Endothelial cell of umbilical vein (primary cell): ENCODE measurements at regions not wholly inside any gene's neighbourhood (a gene's known extent, or its start where the extent isn't known, plus 50 kb on each side); places are given as distances from the start of the nearest gene placed in this dataset.

Source experiments
- BruUV-seq: library from RNA; stranded (reverse); fragments of 400-500 nt; replicated peaks from 2 replicates; lab custom pipeline; 2021; lab: Mats Ljungman, UMichigan
- CTCF ChIA-PET: fragments of 300-600, 350-600 bp; sonication (Branson Sonifier 250); formaldehyde crosslinking; loops from one replicate; lab custom pipeline; 2021; ENCODE audit warnings: antibody characterized with exemption, inconsistent platforms; lab: Charles Lee
- POLR2A ChIA-PET: fragments of 300-600, 350-600 bp; sonication (Branson Sonifier 250); formaldehyde crosslinking; loops from one replicate; lab custom pipeline; 2021; ENCODE audit warnings: antibody characterized with exemption, inconsistent platforms; lab: Charles Lee
- DNase-seq: peaks from one replicate; pipeline ENCODE4 v3.0.0-alpha.2; 2011; ENCODE audit warnings: low read depth, low spot score
- FAIRE-seq: peaks from 2 replicates; lab custom pipeline; 2011; peaks lifted over from hg19 to GRCh38; lab: Jason Lieb, UNC
- H2AFZ ChIP-seq: 2 replicates; pipeline ENCODE4 v1.6.0; 2012; ENCODE audit warnings: low read depth, low read length, control low read depth, inconsistent platforms
- H3K27ac ChIP-seq: 2 replicates; pipeline ENCODE4 v1.5.1; 2011; ENCODE audit warnings: low read depth, mild to moderate bottlenecking, control low read depth, low read length, moderate library complexity; ENCODE audit not compliant: insufficient read depth
- H3K27me3 ChIP-seq, 2 experiments: 2 replicates each; pipeline versions ENCODE4 v1.6.0 to v1.6.1; 2011; ENCODE audit warnings: low read length in 2 of 2, mixed read lengths in 1 of 2; ENCODE audit not compliant: control insufficient read depth in 2 of 2, insufficient read depth in 2 of 2
- H3K36me3 ChIP-seq, 2 experiments: 2 replicates in 1 of 2; 3 replicates in 1 of 2; pipeline ENCODE4 v1.5.1; 2011; ENCODE audit warnings: low read length in 2 of 2, mild to moderate bottlenecking in 1 of 2, moderate library complexity in 1 of 2; ENCODE audit not compliant: control insufficient read depth in 2 of 2, insufficient read depth in 2 of 2; ENCODE audit errors: extremely low read depth in 1 of 2
- H3K4me1 ChIP-seq: 3 replicates; pipeline ENCODE4 v1.5.1; 2011; ENCODE audit warnings: mild to moderate bottlenecking, low read length; ENCODE audit not compliant: control insufficient read depth, insufficient read depth; ENCODE audit errors: extremely low read depth
- H3K4me2 ChIP-seq: 2 replicates; pipeline ENCODE4 v1.6.1; 2011; ENCODE audit warnings: low read length, control low read depth, mixed read lengths; ENCODE audit not compliant: insufficient read depth
- H3K4me3 ChIP-seq, 3 experiments: fragments of 200-600 bp in 1 of 3; sonication (generic), shearing (Covaris generic) in 1 of 3; replicated peaks in 1 of 3; 2 replicates each; pipeline ENCODE4 v1.5.1; 2011 to 2016; ENCODE audit warnings: control low read depth in 3 of 3, low read length in 3 of 3, mild to moderate bottlenecking in 2 of 3, inconsistent platforms in 1 of 3, low read depth in 1 of 3, moderate library complexity in 1 of 3; ENCODE audit not compliant: insufficient read depth in 1 of 3
- H3K79me2 ChIP-seq: 2 replicates; pipeline ENCODE4 v1.6.0; 2012; ENCODE audit warnings: low read length, inconsistent platforms; ENCODE audit not compliant: control insufficient read depth, insufficient read depth
- H3K9ac ChIP-seq: replicated peaks from 2 replicates; pipeline ENCODE3; 2011; ENCODE audit warnings: low read length, control low read depth; ENCODE audit not compliant: insufficient read depth; ENCODE audit errors: extremely low read depth
- H3K9me1 ChIP-seq: replicated peaks from 3 replicates; pipeline ENCODE4 v1.6.0; 2011; ENCODE audit warnings: mild to moderate bottlenecking, low read length; ENCODE audit not compliant: control insufficient read depth, insufficient read depth; ENCODE audit errors: extremely low read depth
- H3K9me3 ChIP-seq: replicated peaks from 2 replicates; pipeline ENCODE4 v1.5.1; 2012; ENCODE audit warnings: low read length, inconsistent platforms; ENCODE audit not compliant: control insufficient read depth, insufficient read depth
- H4K20me1 ChIP-seq: replicated peaks from 2 replicates; pipeline ENCODE3; 2011; ENCODE audit warnings: mild to moderate bottlenecking, low read length; ENCODE audit not compliant: control insufficient read depth, insufficient read depth; ENCODE audit errors: extremely low read depth
- CTCF ChIP-seq, 2 donors: IDR thresholded peaks; 1 replicate in 1 of 2; 2 replicates in 1 of 2; pipeline ENCODE4 v1.5.1; 2011; ENCODE audit warnings: low read length in 2 of 2, mild to moderate bottlenecking in 2 of 2, moderate library complexity in 2 of 2, control low read depth in 1 of 2, inconsistent platforms in 1 of 2, low read depth in 1 of 2; ENCODE audit not compliant: insufficient read depth in 1 of 2; ENCODE audit errors: extremely low read depth in 1 of 2
- EZH2 ChIP-seq: IDR thresholded peaks from 2 replicates; pipeline ENCODE4 v1.6.1; 2012; ENCODE audit warnings: borderline replicate concordance, low read depth, mild to moderate bottlenecking, moderate library complexity, low read length, inconsistent platforms; ENCODE audit not compliant: severe bottlenecking
- FOS ChIP-seq: IDR thresholded peaks from 2 replicates; pipeline ENCODE4 v1.6.1; 2011; ENCODE audit warnings: mild to moderate bottlenecking, low read length, moderate library complexity, borderline replicate concordance; ENCODE audit not compliant: insufficient read depth
- GATA2 ChIP-seq: IDR thresholded peaks from 2 replicates; pipeline ENCODE4 v1.7.0; 2011; ENCODE audit warnings: low read depth, mild to moderate bottlenecking, moderate library complexity, mixed read lengths, low read length; ENCODE audit not compliant: insufficient read length, insufficient read depth
- JUN ChIP-seq: IDR thresholded peaks from 2 replicates; pipeline ENCODE4 v1.6.1; 2011; ENCODE audit warnings: borderline replicate concordance, low read depth; ENCODE audit not compliant: insufficient read length, insufficient read depth
- MAX ChIP-seq: IDR thresholded peaks from 2 replicates; pipeline ENCODE4 v1.6.1; 2011; ENCODE audit not compliant: insufficient read depth, insufficient read length
- MYC ChIP-seq: IDR thresholded peaks from one replicate; pipeline ENCODE4 v1.6.1; 2011; ENCODE audit warnings: mild to moderate bottlenecking, low read depth, low read length
- POLR2A ChIP-seq: IDR thresholded peaks from 2 replicates; pipeline ENCODE4 v1.6.1; 2012; ENCODE audit warnings: low read depth, mild to moderate bottlenecking, control low read depth, low read length
- POLR2AphosphoS5 ChIP-seq: IDR thresholded peaks from 2 replicates; pipeline ENCODE4 v1.6.1; 2012; ENCODE audit warnings: low read depth, mild to moderate bottlenecking, control low read depth, low read length, moderate library complexity; ENCODE audit not compliant: insufficient read depth
- dilution Hi-C: fragments of 300-500 bp; cut with MboI; formaldehyde crosslinking; loops from one replicate; pipeline ENCODE4 v1.15.0; 2019; ENCODE audit warnings: low sequenced_read_pairs; ENCODE audit not compliant: extremely low pct_ligation_motif_present
- intact Hi-C: fragments of 100-400 bp; cut with micrococcal nuclease; formaldehyde crosslinking; loops from one replicate; pipeline ENCODE4 v1.10.0; 2022

GRCh38 chr5:143488381-143488780 is 84.9 kb upstream of the NR3C1 start:
- DNase-seq (no peak), FAIRE-seq (no peak)
- no peak overlapping the region for H2AFZ ChIP-seq
- intact Hi-C loops (no loop called here), dilution Hi-C loops (no loop called here)
- CTCF ChIA-PET, result no interaction called here
- TF ChIP-seq CTCF (IDR thresholded peaks at IDR 0.05; ENCODE audit: extremely low read depth in 1 of 2, insufficient read depth in 1 of 2, low read depth in 1 of 2, low read length in 2 of 2), result no peak
- no peak for TF ChIP-seq MYC
- no peak for TF ChIP-seq POLR2AphosphoS5
- no peak for TF ChIP-seq MAX
- no peak for TF ChIP-seq FOS
- TF ChIP-seq JUN, result no peak
- TF ChIP-seq EZH2, result no peak
- TF ChIP-seq GATA2, result no peak
- no peak for TF ChIP-seq POLR2A
- H3K9me1 ChIP-seq, result no peaks in the 10 kb centered on the region
- no TSS peak for BruUV-seq
- POLR2A ChIA-PET, result no interaction called here
- no peaks in the 10 kb centered on the region for H3K27me3 ChIP-seq
- H3K9ac ChIP-seq, result no peak overlapping the region
- H4K20me1 ChIP-seq, result no peaks in the 10 kb centered on the region
- no peak overlapping the region for H3K4me3 ChIP-seq
- H3K27ac ChIP-seq, result no peak overlapping the region
- no peaks in the 10 kb centered on the region for H3K9me3 ChIP-seq
- H3K4me2 ChIP-seq, result no peak overlapping the region
- no peaks in the 10 kb centered on the region for H3K36me3 ChIP-seq
- H3K4me1 ChIP-seq, result no peaks in the 10 kb centered on the region
- no peaks in the 10 kb centered on the region for H3K79me2 ChIP-seq
